ENCODE measurements at regions not wholly inside any gene's neighbourhood (a gene's known extent, or its start where the extent isn't known, plus 50 kb on each side); places are given as distances from the start of the nearest gene placed in this dataset.

GRCh38 chr14:62329427-62329826 lies 567.2 kb downstream of the SNAPC1 start:
- intact Hi-C loops (cut with DNase I): no loop called here
- Histone ChIP-seq H3K4me1 (no peaks in the 10 kb centered on the region), H3K36me3 (no peaks in the 10 kb centered on the region), H3K9me3 (no peaks in the 10 kb centered on the region), H3K4me3 (no peak overlapping the region), H3K27ac (no peak overlapping the region), H3K27me3 (no peaks in the 10 kb centered on the region)
- no peak for ATAC-seq
- TF ChIP-seq CTCF (IDR thresholded peaks at IDR 0.05): no peak
- DNase-seq: no peak

- no peaks in the 10 kb centered on the region for H3K9me3 ChIP-seq
- no peaks in the 10 kb centered on the region for H3K4me1 ChIP-seq
- no peaks in the 10 kb centered on the region for H3K27me3 ChIP-seq
- TF ChIP-seq CTCF (IDR thresholded peaks at IDR 0.05): no peak
- H3K36me3 ChIP-seq: no peaks in the 10 kb centered on the region
- intact Hi-C loops (cut with DNase I): no loop called here
- ATAC-seq (no peak), DNase-seq (no peak)
- H3K27ac ChIP-seq: no peak overlapping the region
- no peak overlapping the region for H3K4me3 ChIP-seq
These were observed 585.4 kb downstream of the SNAPC1 start for GRCh38 chr14:62347562-62348011.

GRCh38 chr14:62357362-62357761 lies 595.1 kb downstream of the SNAPC1 start:
- ATAC-seq: no peak

GRCh38 chr14:62364161-62364560 lies 601.9 kb downstream of the SNAPC1 start:
- no peaks in the 10 kb centered on the region for H3K4me1 ChIP-seq
- no peaks in the 10 kb centered on the region for H3K27me3 ChIP-seq
- ATAC-seq (no peak), DNase-seq (no peak)
- H3K9me3 ChIP-seq: no peaks in the 10 kb centered on the region
- no peaks in the 10 kb centered on the region for H3K36me3 ChIP-seq
- H3K27ac ChIP-seq: no peak overlapping the region
- intact Hi-C loops (cut with DNase I): no loop called here
- no peak overlapping the region for H3K4me3 ChIP-seq
- no peak for TF ChIP-seq CTCF (IDR thresholded peaks at IDR 0.05)

More at GRCh38 chr14:62357362-62357761, 595.1 kb downstream of the SNAPC1 start:
- Histone ChIP-seq H3K9me3 (peaks cover 18% of the 10 kb centered on the region), H3K27me3 (no peaks in the 10 kb centered on the region), H3K36me3 (no peaks in the 10 kb centered on the region), H3K4me3 (no peak overlapping the region), H3K27ac (no peak overlapping the region), H3K4me1 (no peaks in the 10 kb centered on the region)
- no peak for TF ChIP-seq CTCF (IDR thresholded peaks at IDR 0.05)
- intact Hi-C loops (cut with DNase I): no loop called here
- DNase-seq: no peak

GRCh38 chr14:62364800-62365280 lies 602.6 kb downstream of the SNAPC1 start:
- Histone ChIP-seq H3K4me3 (no peak overlapping the region), H3K4me1 (no peaks in the 10 kb centered on the region), H3K27ac (no peak overlapping the region), H3K9me3 (no peaks in the 10 kb centered on the region), H3K27me3 (no peaks in the 10 kb centered on the region), H3K36me3 (no peaks in the 10 kb centered on the region)
- ATAC-seq: no peak
- intact Hi-C loops (cut with DNase I): no loop called here
- no peak for TF ChIP-seq CTCF (IDR thresholded peaks at IDR 0.05)
- no peak for DNase-seq

All from upper lobe of right lung (tissue), 1 donor.